ENCODE measurements at regions not wholly inside any gene's neighbourhood (a gene's known extent, or its start where the extent isn't known, plus 50 kb on each side); places are given as distances from the start of the nearest gene placed in this dataset.

- no peak overlapping the region for H3K4me3 ChIP-seq
- intact Hi-C loops (cut with DNase I; ENCODE audit: low total_unique reads) = no loop called here
- 90 to 94% methylated on average over 3 of the region's 3 CpGs for WGBS, 2 donors
- H3K36me3 ChIP-seq (ENCODE audit: low read depth, missing control alignments) = no peaks in the 10 kb centered on the region
- DNase-seq = no peak
- H3K27me3 ChIP-seq = no peaks in the 10 kb centered on the region
- no peak for TF ChIP-seq CTCF (IDR thresholded peaks at IDR 0.05)
- no peak for TF ChIP-seq POLR2A (IDR thresholded peaks at IDR 0.05)
- H3K9me3 ChIP-seq = no peaks in the 10 kb centered on the region
- H3K4me1 ChIP-seq = no peaks in the 10 kb centered on the region
- no peak overlapping the region for H3K27ac ChIP-seq
Observed at GRCh38 chr9:82308836-82309235, 320.3 kb downstream of the SPATA31D1 start.

GRCh38 chr9:82313697-82314096 lies 325.1 kb downstream of the SPATA31D1 start:
- no peak for TF ChIP-seq CTCF (IDR thresholded peaks at IDR 0.05)
- TF ChIP-seq POLR2A (IDR thresholded peaks at IDR 0.05) = no peak
- Histone ChIP-seq H3K27me3 (no peaks in the 10 kb centered on the region), H3K36me3 (ENCODE audit: low read depth, missing control alignments) (no peaks in the 10 kb centered on the region), H3K9me3 (no peaks in the 10 kb centered on the region), H3K4me1 (no peaks in the 10 kb centered on the region), H3K27ac (no peak overlapping the region), H3K4me3 (no peak overlapping the region)
- intact Hi-C loops (cut with DNase I; ENCODE audit: low total_unique reads) = no loop called here
- no peak for DNase-seq
- WGBS, 2 donors = 98 to 100% methylated on average over 2 of the region's 2 CpGs

- DNase-seq = no peak
- no peak overlapping the region for H3K4me3 ChIP-seq
- no peaks in the 10 kb centered on the region for H3K36me3 ChIP-seq (ENCODE audit: low read depth, missing control alignments)
- TF ChIP-seq CTCF (IDR thresholded peaks at IDR 0.05) (no peak), POLR2A (IDR thresholded peaks at IDR 0.05) (no peak)
- intact Hi-C loops (cut with DNase I; ENCODE audit: low total_unique reads) = no loop called here
- no peak overlapping the region for H3K27ac ChIP-seq
- no peaks in the 10 kb centered on the region for H3K27me3 ChIP-seq
- no peaks in the 10 kb centered on the region for H3K4me1 ChIP-seq
- WGBS, 2 donors = 50 to 54% methylated on average over 1 of the region's 1 CpG
- no peaks in the 10 kb centered on the region for H3K9me3 ChIP-seq
Observed at GRCh38 chr9:82320566-82320965, 332.0 kb downstream of the SPATA31D1 start.

GRCh38 chr9:82325907-82326306 lies 337.3 kb downstream of the SPATA31D1 start:
- TF ChIP-seq CTCF (IDR thresholded peaks at IDR 0.05) = no peak
- TF ChIP-seq POLR2A (IDR thresholded peaks at IDR 0.05) = no peak
- H3K36me3 ChIP-seq (ENCODE audit: low read depth, missing control alignments) = no peaks in the 10 kb centered on the region
- DNase-seq = no peak
- intact Hi-C loops (cut with DNase I; ENCODE audit: low total_unique reads) = no loop called here
- no peaks in the 10 kb centered on the region for H3K9me3 ChIP-seq
- no peak overlapping the region for H3K27ac ChIP-seq
- WGBS, 2 donors = 89 to 98% methylated on average over 2 of the region's 2 CpGs
- H3K4me3 ChIP-seq = no peak overlapping the region
- no peaks in the 10 kb centered on the region for H3K27me3 ChIP-seq
- no peaks in the 10 kb centered on the region for H3K4me1 ChIP-seq

GRCh38 chr9:82327641-82328040 lies 339.1 kb downstream of the SPATA31D1 start:
- Histone ChIP-seq H3K27ac (no peak overlapping the region), H3K36me3 (ENCODE audit: low read depth, missing control alignments) (no peaks in the 10 kb centered on the region), H3K4me1 (no peaks in the 10 kb centered on the region), H3K27me3 (no peaks in the 10 kb centered on the region), H3K4me3 (no peak overlapping the region), H3K9me3 (no peaks in the 10 kb centered on the region)
- 94 to 99% methylated on average over 2 of the region's 2 CpGs for WGBS, 2 donors
- intact Hi-C loops (cut with DNase I; ENCODE audit: low total_unique reads) = no loop called here
- DNase-seq = no peak
- TF ChIP-seq CTCF (IDR thresholded peaks at IDR 0.05) = no peak

Data from testis (tissue), 2 donors.